HG02642 (cell line): ENCODE measurements at regions not wholly inside any gene's neighbourhood (a gene's known extent, or its start where the extent isn't known, plus 50 kb on each side); places are given as distances from the start of the nearest gene placed in this dataset.
"Not testable (repeated sequence)": the region's sequence is repeated elsewhere in the genome, so short reads cannot be mapped to it uniquely, and the experiment has no call there.

Experiments
- ATAC-seq: cut with Tn5 transposase; IDR thresholded peaks from one replicate; pipeline ENCODE4 v1.9.1; 2021; ENCODE audit warnings: mild to moderate bottlenecking; ENCODE audit not compliant: unreplicated experiment, poor library complexity

GRCh38 chr11:98300719-98301118 is 720.0 kb upstream of the CNTN5 start:
- ATAC-seq: no peak

DNA sequence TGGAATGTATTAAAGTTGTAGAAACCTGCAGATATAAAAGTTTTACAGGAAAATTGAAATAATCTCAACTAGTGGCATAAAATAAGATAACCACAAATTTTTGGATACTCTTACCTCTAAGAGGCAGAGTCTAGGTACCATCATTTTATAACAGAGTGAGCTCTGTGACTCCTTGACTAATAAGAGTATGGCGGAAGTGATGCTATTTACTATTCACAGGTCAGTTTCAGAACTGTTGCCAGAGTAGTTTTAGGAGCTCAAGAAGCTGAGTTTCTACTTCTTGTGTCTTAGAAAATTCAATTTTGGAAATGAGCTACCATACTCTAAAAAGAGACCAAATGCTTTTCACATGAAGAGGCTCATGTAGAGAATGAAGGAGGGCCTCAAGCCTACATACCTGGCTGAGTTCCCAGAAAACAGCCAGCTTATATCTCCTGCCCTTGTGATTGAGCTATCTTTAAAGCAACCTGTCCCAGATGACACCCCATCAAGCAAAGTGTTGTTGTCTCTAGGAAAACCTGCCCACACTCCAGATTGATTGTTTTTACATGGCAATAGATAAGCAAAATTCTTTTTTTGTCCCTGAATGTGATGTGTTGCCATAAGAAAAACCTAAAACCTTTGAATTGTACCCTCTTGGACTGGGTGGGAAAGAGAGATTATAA is 712.8 kb upstream of the CNTN5 start:
- ATAC-seq: no peak

GRCh38 chr11:98330306-98330705 is 690.4 kb upstream of the CNTN5 start:
- ATAC-seq: not testable (repeated sequence)

DNA sequence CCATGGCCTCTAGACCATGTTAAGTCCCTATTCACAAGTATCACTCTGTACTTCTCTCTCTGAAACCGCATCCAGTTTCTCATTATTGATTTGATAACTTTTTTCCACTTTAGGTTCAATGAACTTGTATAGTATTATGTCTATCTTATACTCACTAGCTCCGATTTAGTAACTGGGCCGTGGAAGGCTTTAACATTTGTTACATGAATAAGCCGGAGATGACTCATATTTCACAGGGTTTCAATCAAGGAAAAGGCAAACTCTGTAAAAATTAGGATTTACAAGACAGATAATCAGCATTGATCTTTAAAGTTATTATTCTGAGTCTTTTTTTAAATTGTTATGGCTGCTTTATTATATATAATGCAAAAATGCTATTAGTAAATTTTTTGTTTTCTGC is 662.2 kb upstream of the CNTN5 start:
- no peak for ATAC-seq

DNA sequence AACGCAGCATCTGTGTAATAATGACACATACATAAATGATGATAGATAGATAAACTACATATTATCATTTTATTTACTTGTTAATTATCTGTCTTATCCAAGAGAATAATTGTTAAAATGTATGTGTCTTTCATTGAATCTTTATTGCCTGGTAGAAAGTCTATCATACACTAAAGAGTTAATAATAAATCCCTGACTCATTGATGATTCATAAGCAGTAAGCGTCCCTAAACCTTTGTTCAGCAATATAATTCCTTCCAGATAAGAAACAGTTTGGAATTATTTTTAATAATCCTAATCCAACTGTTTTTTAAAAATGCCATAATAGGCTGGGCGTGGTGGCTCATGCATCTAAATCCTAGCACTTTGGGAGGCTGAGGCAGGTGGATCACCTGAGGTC is 655.6 kb upstream of the CNTN5 start:
- no peak for ATAC-seq

GRCh38 chr11:98365941-98366340 is 654.8 kb upstream of the CNTN5 start:
- ATAC-seq: no peak

GRCh38 chr11:98390391-98390790 is 630.4 kb upstream of the CNTN5 start:
- no peak for ATAC-seq

DNA sequence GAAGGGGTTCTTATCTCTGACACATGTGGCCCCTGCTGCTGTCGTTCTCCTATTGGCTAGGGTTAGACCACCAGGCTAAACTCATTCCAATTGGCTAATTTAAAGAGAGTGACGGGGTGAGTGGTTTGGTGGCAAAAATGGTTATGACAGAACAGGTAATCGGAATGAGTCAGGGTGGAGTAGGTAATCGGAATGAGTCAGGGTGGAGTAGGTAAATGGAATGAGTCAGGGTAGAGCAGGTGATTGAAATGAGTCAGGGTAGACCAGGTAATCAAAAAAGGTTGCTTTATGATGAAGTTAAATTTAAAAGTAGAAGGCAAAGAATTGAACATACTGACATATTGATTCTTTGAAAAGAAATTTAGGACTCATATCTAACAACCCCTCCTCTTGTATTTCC is 626.2 kb upstream of the CNTN5 start:
- ATAC-seq: not testable (repeated sequence)

DNA sequence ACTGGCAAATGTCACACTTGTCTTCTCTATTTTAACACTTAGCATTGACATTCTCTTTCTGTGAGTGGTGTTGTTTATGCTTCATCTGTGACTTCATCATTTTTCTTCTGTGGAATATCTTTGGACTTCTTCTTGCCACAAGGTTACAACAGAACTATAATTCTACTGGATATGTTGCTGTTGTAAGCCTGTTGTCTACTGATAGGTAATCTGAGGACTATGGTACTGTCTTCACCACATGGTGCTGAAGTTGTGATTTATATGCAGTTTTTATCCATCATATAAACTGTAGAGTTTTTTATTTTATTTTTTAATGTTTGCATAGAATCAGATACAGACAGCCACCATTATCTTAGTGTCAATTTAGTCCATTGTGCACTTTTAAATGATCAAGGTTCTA is 622.2 kb upstream of the CNTN5 start:
- no peak for ATAC-seq

DNA sequence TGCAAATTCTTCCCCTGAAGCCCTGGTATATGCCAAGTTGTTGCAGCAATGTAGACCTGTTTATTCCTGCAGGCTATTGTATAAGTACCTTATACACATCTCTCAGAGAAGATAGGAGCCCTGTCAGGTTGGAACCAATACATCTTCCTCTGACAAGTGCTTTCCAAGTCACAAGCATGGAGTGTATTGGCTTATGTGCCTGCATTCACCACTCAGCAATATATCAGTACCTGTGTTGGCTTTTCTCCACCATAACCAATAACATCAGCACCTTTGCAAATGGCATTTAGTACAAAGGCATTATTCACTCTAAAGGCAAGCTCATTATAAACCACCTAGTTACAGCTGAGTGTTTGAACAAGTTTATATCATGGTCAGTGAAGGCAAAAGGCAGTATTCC is 611.7 kb upstream of the CNTN5 start:
- ATAC-seq: no peak

DNA sequence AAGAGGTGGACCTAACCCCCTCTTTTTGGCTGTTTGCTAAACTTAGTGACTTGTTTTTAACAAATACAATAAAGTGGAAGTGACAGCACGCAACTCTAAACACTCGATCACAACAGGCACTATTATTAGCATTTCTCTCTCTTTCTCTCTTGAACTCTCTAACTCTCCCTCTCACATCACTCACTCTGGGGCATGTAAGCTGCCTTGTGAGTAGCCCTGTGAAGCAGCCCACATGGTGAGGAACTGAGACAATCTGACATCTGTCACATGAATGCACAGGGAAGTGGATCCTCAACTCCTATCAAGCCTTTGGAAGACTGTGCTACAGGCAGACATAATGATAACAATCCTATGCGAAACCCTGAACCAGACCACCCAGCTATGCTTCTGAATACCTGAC is 609.0 kb upstream of the CNTN5 start:
- no peak for ATAC-seq

DNA sequence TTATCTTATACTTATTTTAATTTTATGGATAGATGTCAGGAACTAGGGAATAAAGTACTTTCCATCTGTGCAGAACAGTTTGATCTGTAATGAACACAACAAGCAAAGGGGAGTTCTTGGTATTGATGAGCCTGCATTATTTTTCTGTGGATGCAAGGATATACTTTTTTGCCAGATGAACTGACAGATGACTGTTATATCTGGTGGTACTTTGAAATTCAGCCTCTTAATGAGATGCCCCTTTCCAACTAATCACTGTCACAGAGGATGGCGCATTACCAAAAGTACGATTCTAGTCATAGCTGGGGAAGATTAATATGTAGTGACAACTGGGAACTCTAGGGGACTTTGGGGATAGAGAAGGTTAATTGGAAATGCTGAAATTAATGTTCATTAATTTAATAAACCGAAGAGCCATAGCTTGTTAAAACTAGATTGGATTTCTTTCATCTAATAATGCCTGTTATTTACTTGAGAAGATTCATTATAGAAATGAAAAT is 603.4 kb upstream of the CNTN5 start:
- ATAC-seq: no peak

DNA sequence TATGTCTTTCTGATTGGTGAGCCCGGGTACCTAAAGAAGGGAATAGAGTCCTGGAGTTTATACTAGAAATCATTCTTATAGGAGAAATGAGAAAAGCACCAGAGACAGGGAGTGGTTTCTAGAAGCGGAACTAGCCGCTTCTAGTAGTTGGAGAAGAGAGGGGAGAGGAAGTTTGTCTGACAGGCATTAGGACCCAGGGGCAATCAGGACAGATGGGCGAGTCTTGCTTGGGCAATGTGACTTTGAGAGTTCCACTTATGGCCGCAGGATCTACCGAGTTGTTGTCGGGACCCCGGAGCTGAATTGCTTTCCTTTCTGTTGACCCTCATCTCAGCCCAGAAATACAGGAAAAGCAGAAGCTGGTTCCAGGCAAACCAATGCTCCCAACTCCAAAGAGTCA is 596.8 kb upstream of the CNTN5 start:
- ATAC-seq: no peak

DNA sequence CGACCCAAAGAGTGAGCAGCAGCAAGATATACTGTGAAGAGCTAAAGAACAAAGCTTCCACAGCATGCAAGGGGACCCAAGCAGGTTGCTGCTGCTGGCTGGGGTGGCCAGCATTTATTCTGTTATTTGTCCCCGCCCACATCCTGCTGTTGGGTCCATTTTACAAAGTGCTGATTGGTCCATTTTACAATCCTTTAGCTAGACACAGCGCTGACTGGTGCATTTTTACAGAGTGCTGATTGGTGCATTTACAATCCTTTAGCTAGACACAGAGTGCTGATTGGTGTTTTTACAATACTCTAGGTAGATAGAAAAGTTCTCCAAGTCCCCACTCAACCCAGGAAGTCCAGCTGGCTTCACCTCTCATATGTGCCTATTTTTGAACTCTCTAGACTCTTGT is 596.0 kb upstream of the CNTN5 start:
- ATAC-seq: not testable (repeated sequence)

- no peak for ATAC-seq
Measured at GRCh38 chr11:98431463-98432359, 589.0 kb upstream of the CNTN5 start.

DNA sequence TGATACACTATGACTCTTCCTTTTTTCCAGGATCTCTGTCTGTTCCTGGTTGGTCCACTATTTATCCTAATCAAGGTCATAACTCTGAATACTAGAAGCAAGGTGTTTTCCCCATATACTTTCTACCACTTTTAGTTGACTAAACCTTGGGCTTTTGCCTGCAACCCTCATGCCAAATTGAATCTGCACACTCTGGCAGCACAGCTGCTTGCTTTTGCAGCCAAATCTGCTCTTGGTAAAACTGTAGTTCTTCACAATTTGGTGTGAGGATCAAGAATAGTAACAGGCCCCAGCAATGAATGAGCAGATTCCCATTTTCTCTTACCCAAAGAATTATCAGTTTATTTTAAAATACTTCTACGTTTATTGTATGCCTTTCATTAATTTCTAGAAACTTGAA is 586.5 kb upstream of the CNTN5 start:
- ATAC-seq: no peak

DNA sequence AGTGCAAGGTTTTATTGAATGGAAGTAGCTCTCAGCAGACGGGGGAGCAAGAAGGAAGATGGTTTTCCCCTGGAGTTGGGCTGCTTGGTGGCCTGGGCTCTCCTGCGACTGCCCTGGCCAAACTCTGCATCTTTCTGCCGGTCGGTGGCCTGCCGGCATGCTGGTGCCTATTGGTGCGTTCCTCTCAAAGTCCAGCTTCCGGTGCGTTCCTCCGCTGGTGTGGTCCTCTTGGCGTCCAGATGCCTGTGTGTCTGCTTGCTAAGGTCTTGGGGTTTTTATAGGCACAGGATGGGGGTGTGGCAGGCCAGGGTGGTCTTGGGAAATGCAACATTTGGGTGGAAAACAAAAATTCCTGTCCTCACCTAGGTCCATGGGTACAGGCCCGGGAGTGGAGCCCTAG is 567.4 kb upstream of the CNTN5 start:
- ATAC-seq: no peak

DNA sequence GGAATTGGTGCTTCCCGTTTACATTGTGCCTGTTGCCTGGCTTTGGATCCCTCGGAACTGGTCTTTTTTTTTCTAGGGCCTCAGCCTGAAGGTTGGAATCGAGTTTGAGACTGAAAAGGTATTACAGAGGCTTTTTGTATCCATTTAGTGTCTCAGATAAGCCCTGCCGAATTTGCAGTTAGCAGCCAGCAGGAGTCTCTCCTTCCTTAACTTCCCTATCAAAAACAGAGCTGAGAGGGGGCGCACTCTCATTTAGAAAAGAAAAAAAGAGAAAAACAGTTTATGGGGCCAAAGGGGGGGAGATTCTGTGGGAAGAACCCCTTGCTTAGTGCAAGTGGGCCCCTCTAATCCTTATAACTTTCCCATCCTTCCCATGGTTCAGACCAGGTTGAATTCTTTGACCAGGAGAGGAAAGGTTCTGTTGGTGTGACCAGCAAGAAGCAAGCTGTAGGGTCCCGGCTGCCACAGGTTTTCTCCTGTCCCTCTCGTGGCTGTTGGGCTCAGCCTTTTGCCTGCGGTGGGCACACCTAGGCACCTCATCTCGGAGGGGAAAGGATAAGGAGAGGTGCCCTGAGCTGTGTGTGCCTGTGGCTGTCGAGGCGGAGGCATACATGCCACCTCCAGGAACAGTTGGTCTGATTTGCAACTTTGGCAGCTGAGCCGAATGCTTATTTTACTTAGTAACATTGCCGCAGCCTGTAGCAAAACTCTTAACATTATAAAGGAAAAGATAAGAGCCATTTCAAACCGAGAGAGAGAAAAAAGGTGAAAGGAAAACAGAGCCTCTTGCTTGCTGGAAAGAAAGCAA is 565.0 kb upstream of the CNTN5 start:
- ATAC-seq: no peak

DNA sequence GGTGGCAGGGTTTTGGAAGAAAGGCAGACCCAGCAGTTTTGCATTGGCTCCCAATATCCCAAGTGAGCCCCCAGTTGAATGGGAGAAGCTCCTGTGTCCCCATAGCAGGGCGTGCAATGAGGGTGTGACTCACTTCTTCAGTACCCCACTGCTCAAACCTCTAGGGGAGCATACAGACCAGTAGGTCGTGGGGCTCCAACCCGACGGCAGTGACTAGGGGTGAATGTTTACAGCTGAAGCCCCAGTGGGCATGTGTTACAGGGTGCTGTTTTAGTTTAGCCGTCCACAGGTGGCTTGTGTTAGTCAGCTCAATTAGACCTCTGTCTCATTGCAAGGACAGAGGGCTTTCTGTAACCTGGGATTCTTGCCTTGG is 564.5 kb upstream of the CNTN5 start:
- ATAC-seq: no peak

DNA sequence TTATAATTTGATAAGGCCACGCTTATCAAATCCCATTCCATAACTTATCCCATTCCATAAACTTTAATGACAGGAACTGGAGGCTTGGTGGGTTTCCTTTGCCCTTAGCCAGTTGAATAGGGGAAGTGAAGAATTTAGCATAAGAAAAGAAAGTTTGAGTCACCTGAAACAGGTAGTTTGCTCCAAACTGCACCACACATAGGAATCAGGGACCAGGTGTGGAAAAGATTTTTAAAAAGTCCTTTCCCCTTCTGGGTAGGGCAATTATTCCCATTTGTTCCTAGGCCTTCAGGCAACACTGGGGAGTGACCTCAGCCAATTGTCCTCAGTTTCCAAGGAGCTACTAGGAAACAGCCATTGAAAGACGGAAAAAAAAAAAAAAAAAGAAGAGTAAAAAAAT is 525.7 kb upstream of the CNTN5 start:
- ATAC-seq: no peak

DNA sequence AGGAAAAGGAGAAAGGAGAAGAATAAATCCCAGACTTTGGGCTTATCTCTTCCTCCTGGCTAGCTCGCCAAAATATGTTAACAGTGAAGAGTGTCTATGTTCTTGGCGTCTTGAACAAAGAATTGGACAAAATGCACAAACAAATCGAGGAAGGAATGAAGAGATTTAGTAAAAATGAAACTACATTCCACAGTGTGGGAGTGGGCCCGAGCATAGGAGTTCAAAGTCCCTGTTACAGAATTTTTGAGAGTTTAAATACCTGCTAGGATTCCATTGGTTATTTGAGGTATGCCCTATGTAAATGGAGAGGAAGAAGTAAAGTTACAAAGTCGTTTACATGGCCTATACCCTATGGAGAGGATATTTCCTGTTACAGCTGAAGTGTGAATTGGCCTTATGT is 525.1 kb upstream of the CNTN5 start:
- no peak for ATAC-seq
